Heart left ventricle (tissue), 13 donors: ENCODE measurements at regions not wholly inside any gene's neighbourhood (a gene's known extent, or its start where the extent isn't known, plus 50 kb on each side); places are given as distances from the start of the nearest gene placed in this dataset.

ENCODE experiments used
- POLR2A ChIP-seq, 2 donors: fragments of 450-650 bp; IDR thresholded peaks; one replicate each; pipeline ENCODE4 v1.6.1; 2017; ENCODE audit warnings: antibody characterized with exemption in 2 of 2, mild to moderate bottlenecking in 2 of 2, moderate library complexity in 2 of 2
- TF ChIP-seq, protein P1 (sequence below), 12 donors: fragments of 200-600 bp; sonication (generic) in 4 of 12; IDR thresholded peaks; one replicate each; pipeline versions ENCODE4 v1.5.0 to v1.8.0; 2018 to 2022; ENCODE audit warnings: antibody characterized with exemption in 12 of 12, mild to moderate bottlenecking in 5 of 12
- donor health status: ischemic (EF 13 %, LVEDD 7.1; RV severe dilation, severe dysfunction).
- donor health status: DM: no; HTN: yes; CAD: no.
- donor health status: DM: no; HTN: no; CAD: no.
- donor health status: ischemic (EF 25% LVEDD 6.9; RV normal size, moderate dysfunction).
- donor health status: ischemic (EF 25% LVEDD 5.7; RV mildly dilated, moderate dysfunction).
- donor health status: ischemic (EF 35%, LVEDD 5.7; RV mildly dilated, moderate dysfunction).
- donor health status: nonischemic (EF 11% LVEDD 7.7; RV severe dilation, severe dysfunction).
- donor health status: DM: yes; HTN: yes; CAD: no.
- donor health status: PGD.
- donor health status: ischemic (EF 29% LVEDD 5.4; RV normal size, mild dysfunction).
- donor health status: nonischemic (EF 23%, LVEDD 6.1; RV moderate dilation, normal function).

DNA sequence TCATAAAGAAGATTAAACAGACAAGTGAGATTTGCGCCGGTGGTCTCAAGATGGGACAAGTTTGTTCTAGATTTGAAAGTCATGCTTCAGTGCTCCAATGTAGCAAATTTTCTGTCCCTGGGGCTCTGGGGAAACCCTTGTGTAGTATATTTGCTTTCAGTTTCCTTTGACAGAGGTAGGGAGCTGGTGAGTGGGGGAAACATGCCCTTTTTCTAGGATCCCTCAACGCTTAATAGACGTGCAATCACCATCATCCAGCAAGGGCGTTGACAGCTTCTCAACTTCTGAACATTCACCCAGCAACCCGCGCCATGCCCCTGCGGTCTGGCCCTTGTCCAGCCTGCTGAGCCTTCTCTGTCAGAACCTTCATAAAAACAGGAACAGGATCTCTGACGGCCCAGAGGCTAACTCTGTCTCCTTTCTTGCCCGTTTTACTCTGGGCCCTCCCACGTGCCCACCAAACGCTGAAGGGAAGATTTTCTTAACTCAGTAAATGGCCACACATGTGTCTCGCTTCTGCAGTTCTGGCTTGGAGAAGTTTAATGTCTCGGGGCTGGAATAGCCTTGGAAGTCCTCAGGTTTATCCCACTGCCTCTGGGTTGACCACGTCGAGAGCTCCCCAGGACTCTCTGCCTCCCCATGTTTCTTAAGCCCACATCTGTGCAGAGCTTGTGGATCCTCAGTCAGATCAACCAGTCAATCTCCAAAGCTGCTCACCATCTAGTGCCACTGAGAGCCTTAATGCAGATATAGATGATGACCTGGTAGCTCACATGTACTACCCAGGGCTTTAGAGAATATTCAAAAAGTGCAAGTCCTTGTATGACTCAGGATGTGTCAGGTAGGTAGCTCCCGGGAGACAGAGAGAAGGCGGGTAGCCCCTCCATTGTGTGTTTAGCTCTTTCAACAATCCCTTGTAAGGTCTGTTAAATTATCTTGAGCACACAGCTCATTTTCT lies 58.1 kb upstream of the CCND2 start:
- TF ChIP-seq POLR2A (IDR thresholded peaks at IDR 0.05), result no peak
- TF ChIP-seq, protein P1, sequence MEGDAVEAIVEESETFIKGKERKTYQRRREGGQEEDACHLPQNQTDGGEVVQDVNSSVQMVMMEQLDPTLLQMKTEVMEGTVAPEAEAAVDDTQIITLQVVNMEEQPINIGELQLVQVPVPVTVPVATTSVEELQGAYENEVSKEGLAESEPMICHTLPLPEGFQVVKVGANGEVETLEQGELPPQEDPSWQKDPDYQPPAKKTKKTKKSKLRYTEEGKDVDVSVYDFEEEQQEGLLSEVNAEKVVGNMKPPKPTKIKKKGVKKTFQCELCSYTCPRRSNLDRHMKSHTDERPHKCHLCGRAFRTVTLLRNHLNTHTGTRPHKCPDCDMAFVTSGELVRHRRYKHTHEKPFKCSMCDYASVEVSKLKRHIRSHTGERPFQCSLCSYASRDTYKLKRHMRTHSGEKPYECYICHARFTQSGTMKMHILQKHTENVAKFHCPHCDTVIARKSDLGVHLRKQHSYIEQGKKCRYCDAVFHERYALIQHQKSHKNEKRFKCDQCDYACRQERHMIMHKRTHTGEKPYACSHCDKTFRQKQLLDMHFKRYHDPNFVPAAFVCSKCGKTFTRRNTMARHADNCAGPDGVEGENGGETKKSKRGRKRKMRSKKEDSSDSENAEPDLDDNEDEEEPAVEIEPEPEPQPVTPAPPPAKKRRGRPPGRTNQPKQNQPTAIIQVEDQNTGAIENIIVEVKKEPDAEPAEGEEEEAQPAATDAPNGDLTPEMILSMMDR (IDR thresholded peaks at IDR 0.05), result no peak
